Stomach (tissue), 4 donors: ENCODE measurements at regions not wholly inside any gene's neighbourhood (a gene's known extent, or its start where the extent isn't known, plus 50 kb on each side); places are given as distances from the start of the nearest gene placed in this dataset.

Experiments
- POLR2A ChIP-seq, 4 donors: fragments of 450-650 bp; IDR thresholded peaks; one replicate each; pipeline ENCODE4 v1.6.1; 2016; ENCODE audit warnings: antibody characterized with exemption in 4 of 4, control low read depth in 2 of 4, mild to moderate bottlenecking in 1 of 4, moderate library complexity in 1 of 4
- TF ChIP-seq, protein P1 (sequence below), 7 experiments: fragments of 450-650 bp in 4 of 7; fragments of 200-600 bp in 3 of 7; sonication (generic) in 3 of 7; IDR thresholded peaks; one replicate each; pipeline ENCODE4 v1.5.1; 2016 to 2019; ENCODE audit warnings: antibody characterized with exemption in 7 of 7, control low read depth in 2 of 7, mild to moderate bottlenecking in 1 of 7

DNA sequence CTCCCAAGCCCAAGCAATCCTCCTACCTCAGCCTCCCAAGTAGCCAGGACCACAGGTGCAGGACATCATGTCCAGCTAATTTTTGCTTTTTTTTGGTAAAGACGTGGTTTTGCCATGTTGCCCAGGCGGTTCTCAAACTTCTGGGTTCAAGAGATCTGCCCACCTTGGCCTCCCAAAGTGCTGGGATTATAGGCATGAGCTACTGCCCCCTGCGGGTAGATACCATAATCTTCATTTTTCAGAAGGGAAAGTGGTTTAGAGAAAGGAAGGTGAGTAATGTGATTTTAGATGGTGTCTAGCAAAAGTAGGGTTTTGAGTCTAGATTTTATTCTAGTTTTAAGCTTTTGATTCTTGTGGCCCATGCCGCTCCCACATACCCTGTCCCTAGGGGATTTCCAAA lies 205.3 kb upstream of the CLNK start:
- TF ChIP-seq, protein P1, sequence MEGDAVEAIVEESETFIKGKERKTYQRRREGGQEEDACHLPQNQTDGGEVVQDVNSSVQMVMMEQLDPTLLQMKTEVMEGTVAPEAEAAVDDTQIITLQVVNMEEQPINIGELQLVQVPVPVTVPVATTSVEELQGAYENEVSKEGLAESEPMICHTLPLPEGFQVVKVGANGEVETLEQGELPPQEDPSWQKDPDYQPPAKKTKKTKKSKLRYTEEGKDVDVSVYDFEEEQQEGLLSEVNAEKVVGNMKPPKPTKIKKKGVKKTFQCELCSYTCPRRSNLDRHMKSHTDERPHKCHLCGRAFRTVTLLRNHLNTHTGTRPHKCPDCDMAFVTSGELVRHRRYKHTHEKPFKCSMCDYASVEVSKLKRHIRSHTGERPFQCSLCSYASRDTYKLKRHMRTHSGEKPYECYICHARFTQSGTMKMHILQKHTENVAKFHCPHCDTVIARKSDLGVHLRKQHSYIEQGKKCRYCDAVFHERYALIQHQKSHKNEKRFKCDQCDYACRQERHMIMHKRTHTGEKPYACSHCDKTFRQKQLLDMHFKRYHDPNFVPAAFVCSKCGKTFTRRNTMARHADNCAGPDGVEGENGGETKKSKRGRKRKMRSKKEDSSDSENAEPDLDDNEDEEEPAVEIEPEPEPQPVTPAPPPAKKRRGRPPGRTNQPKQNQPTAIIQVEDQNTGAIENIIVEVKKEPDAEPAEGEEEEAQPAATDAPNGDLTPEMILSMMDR (IDR thresholded peaks at IDR 0.05), result no peak
- no peak for TF ChIP-seq POLR2A (IDR thresholded peaks at IDR 0.05)
